ENCODE measurements at regions not wholly inside any gene's neighbourhood (a gene's known extent, or its start where the extent isn't known, plus 50 kb on each side); places are given as distances from the start of the nearest gene placed in this dataset.
"Not testable (repeated sequence)": the region's sequence is repeated elsewhere in the genome, so short reads cannot be mapped to it uniquely, and the experiment has no call there.

- DNase-seq (no peak), ATAC-seq (no peak)
- H3K9me3 Mint-ChIP-seq = no peaks in the 10 kb centered on the region
- no peaks in the 10 kb centered on the region for H3K27me3 Mint-ChIP-seq (ENCODE audit: low read depth)
- no peaks in the 10 kb centered on the region for H3K36me3 Mint-ChIP-seq (ENCODE audit: insufficient read depth)
- no peak overlapping the region for H3K4me3 Mint-ChIP-seq
- no peaks in the 10 kb centered on the region for H3K4me1 Mint-ChIP-seq (ENCODE audit: low read depth)
Measured at GRCh38 chr5:91521785-91522184, 138.7 kb upstream of the ARRDC3 start.

GRCh38 chr5:91521334-91521733, 138.2 kb upstream of the ARRDC3 start:
- Mint-ChIP-seq H3K36me3 (ENCODE audit: insufficient read depth) (no peaks in the 10 kb centered on the region), H3K27me3 (ENCODE audit: low read depth) (no peaks in the 10 kb centered on the region), H3K4me3 (no peak overlapping the region), H3K9me3 (no peaks in the 10 kb centered on the region), H3K4me1 (ENCODE audit: low read depth) (no peaks in the 10 kb centered on the region)
- DNase-seq (no peak), ATAC-seq (peak in 1 of 2 donors; percentile 32)

DNA sequence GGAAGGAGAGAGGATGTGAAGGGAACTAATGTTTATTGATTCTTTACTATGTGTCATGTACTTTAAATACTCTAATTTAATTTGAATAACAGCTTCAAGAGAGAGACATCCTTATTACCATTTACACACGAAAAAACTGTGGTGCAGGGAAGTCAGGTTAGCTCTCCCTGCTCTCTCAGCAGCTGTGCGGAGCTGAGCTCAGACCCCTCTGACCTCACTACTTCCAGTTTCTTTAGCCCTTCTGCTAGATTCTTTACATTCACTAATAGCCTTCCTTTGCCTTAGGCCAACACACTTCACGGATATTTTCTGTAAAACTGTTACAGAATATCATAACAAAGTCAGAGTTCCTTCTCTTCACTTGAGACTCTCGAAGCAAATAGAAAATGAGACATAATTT, 131.3 kb upstream of the ARRDC3 start:
- H3K36me3 Mint-ChIP-seq (ENCODE audit: insufficient read depth) = no peaks in the 10 kb centered on the region
- no peaks in the 10 kb centered on the region for H3K9me3 Mint-ChIP-seq
- no peak overlapping the region for H3K4me3 Mint-ChIP-seq
- no peaks in the 10 kb centered on the region for H3K27me3 Mint-ChIP-seq (ENCODE audit: low read depth)
- ATAC-seq (no peak), DNase-seq (no peak)
- H3K4me1 Mint-ChIP-seq (ENCODE audit: low read depth) = peaks cover 4% of the 10 kb centered on the region

DNA sequence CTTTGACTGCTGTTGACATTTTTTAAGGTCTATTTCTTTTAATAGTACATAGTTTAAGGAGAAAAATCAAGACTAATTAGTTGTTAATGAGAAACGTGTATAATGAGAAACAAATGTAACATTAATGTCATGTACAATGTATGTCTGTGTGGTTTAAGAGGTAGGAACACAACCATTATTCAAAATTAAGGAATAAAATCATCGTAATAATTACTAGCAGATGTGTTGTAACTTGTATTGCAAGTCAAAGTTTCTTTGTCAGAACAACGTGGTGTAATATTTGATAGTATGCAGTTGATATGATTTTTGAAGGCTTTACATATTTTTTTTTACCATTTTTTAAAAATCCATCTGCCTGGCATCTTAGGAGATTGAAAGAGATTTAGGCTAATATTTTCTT, 120.2 kb upstream of the ARRDC3 start:
- no peak for ATAC-seq
- DNase-seq = no peak
- no peaks in the 10 kb centered on the region for H3K27me3 Mint-ChIP-seq (ENCODE audit: low read depth)
- no peak overlapping the region for H3K4me3 Mint-ChIP-seq
- no peaks in the 10 kb centered on the region for H3K9me3 Mint-ChIP-seq
- no peaks in the 10 kb centered on the region for H3K36me3 Mint-ChIP-seq (ENCODE audit: insufficient read depth)
- H3K4me1 Mint-ChIP-seq (ENCODE audit: low read depth) = no peaks in the 10 kb centered on the region

- H3K36me3 Mint-ChIP-seq (ENCODE audit: insufficient read depth) = no peaks in the 10 kb centered on the region
- no peaks in the 10 kb centered on the region for H3K9me3 Mint-ChIP-seq
- H3K4me1 Mint-ChIP-seq (ENCODE audit: low read depth) = no peaks in the 10 kb centered on the region
- H3K4me3 Mint-ChIP-seq = no peak overlapping the region
- DNase-seq (no peak), ATAC-seq (no peak)
- no peaks in the 10 kb centered on the region for H3K27me3 Mint-ChIP-seq (ENCODE audit: low read depth)
Measured at GRCh38 chr5:91500758-91501157, 117.6 kb upstream of the ARRDC3 start.

DNA sequence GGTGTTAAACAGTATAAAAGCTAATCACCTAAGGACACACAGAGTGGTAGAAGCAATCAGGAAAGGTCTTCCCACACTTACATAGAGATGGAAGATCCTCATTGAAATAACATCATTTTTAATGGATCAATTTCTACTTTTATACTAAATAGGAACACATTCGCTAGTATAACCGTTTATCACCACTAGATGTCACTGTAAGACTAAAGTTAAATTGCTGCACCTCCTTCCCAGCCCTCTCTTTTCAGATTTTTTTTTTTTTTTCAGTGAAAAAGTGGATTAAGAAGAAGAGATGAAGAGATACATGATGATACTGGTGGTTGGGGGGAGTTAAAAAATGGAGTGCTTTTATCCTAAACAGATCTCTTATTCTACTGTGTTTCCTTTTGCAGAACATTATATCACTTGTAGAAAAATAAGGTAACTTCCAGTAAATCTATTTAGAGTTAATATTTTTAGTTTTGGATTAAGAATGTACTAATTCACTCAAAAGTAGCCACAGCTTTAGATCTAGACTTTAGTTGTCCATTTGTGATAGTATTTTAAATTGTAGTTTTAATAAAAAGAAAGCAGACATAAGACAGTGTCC, 116.9 kb upstream of the ARRDC3 start:
- no peaks in the 10 kb centered on the region for H3K27me3 Mint-ChIP-seq (ENCODE audit: low read depth)
- H3K4me1 Mint-ChIP-seq (ENCODE audit: low read depth) = no peaks in the 10 kb centered on the region
- H3K4me3 Mint-ChIP-seq = no peak overlapping the region
- no peaks in the 10 kb centered on the region for H3K9me3 Mint-ChIP-seq
- no peak for DNase-seq
- H3K36me3 Mint-ChIP-seq (ENCODE audit: insufficient read depth) = no peaks in the 10 kb centered on the region
- ATAC-seq = no peak

DNA sequence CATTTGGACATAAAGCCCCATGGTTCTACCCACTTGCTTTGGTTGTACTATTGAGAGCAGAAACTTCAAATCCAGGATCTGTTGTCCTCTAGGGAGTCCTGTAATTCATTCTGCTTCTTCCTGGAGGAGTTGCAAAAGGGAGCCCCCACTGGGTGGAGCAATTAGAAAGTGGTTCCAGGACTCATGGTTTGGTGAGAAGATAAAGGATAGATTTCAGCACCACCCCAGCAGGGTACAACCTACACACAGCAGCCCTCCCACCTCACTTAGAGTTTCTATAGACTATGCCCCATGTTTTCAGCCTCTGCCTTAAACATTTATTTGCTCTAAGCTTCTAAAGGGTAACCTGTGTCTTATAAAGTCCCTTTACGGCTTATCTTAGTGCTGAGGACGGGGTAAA, 112.6 kb upstream of the ARRDC3 start:
- Mint-ChIP-seq H3K9me3 (no peaks in the 10 kb centered on the region), H3K27me3 (ENCODE audit: low read depth) (no peaks in the 10 kb centered on the region), H3K4me1 (ENCODE audit: low read depth) (peaks cover 13% of the 10 kb centered on the region), H3K36me3 (ENCODE audit: insufficient read depth) (no peaks in the 10 kb centered on the region), H3K4me3 (no peak overlapping the region)
- no peak for DNase-seq
- ATAC-seq = no peak

- no peaks in the 10 kb centered on the region for H3K36me3 Mint-ChIP-seq (ENCODE audit: insufficient read depth)
- H3K9me3 Mint-ChIP-seq = no peaks in the 10 kb centered on the region
- H3K4me3 Mint-ChIP-seq = no peak overlapping the region
- ATAC-seq (no peak), DNase-seq (no peak)
- no peaks in the 10 kb centered on the region for H3K27me3 Mint-ChIP-seq (ENCODE audit: low read depth)
- peaks cover 13% of the 10 kb centered on the region for H3K4me1 Mint-ChIP-seq (ENCODE audit: low read depth)
Measured at GRCh38 chr5:91494447-91494996, 111.4 kb upstream of the ARRDC3 start.

GRCh38 chr5:91493086-91493485, 110.0 kb upstream of the ARRDC3 start:
- peaks cover 13% of the 10 kb centered on the region for H3K4me1 Mint-ChIP-seq (ENCODE audit: low read depth)
- H3K36me3 Mint-ChIP-seq (ENCODE audit: insufficient read depth) = no peaks in the 10 kb centered on the region
- no peak overlapping the region for H3K4me3 Mint-ChIP-seq
- no peak for DNase-seq
- no peaks in the 10 kb centered on the region for H3K27me3 Mint-ChIP-seq (ENCODE audit: low read depth)
- ATAC-seq = no peak
- H3K9me3 Mint-ChIP-seq = no peaks in the 10 kb centered on the region

- Mint-ChIP-seq H3K4me3 (no peak overlapping the region), H3K27me3 (ENCODE audit: low read depth) (no peaks in the 10 kb centered on the region), H3K36me3 (ENCODE audit: insufficient read depth) (no peaks in the 10 kb centered on the region), H3K4me1 (ENCODE audit: low read depth) (peaks cover 13% of the 10 kb centered on the region), H3K9me3 (no peaks in the 10 kb centered on the region)
- DNase-seq (no peak), ATAC-seq (no peak)
Measured at GRCh38 chr5:91491229-91491628, 108.1 kb upstream of the ARRDC3 start.

DNA sequence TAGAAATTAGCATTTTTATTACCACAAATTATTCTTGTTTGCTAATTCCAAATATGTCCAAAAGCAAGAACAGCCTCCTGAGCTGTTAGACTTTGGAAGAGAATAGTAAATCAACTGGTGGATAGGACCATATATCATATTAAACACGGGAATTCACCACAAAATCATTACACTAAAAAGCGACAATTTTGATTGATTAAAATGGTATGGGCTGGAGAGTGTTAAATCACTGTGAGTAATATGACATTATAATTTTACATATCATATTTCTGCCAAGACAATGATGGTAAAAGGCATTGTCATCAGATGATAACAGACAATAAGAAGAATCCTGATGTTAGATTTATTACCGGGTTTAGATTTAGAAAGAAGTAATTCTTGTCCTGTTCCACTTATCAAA, 107.2 kb upstream of the ARRDC3 start:
- H3K36me3 Mint-ChIP-seq (ENCODE audit: insufficient read depth) = no peaks in the 10 kb centered on the region
- H3K4me1 Mint-ChIP-seq (ENCODE audit: low read depth) = peaks cover 13% of the 10 kb centered on the region
- H3K4me3 Mint-ChIP-seq = no peak overlapping the region
- ATAC-seq (no peak), DNase-seq (no peak)
- no peaks in the 10 kb centered on the region for H3K27me3 Mint-ChIP-seq (ENCODE audit: low read depth)
- H3K9me3 Mint-ChIP-seq = no peaks in the 10 kb centered on the region

DNA sequence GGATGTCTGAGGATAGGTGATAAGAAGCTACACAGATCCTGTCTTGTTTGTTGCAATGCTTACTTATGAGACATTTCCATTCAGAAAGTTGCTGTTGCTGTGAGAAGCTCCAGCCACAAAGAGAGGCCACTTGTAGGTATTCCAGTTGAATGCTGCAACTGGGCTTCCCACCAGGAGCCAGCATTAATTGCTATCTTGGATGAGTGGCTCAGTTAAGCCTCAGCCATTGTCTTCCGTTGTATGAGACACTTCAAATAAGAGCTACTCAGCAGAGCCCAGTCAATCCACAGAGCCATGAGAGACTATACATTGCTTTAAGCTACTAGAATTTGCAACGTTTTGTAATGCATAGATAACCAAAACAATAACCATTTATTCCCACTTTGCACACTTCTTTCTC, 104.3 kb upstream of the ARRDC3 start:
- no peaks in the 10 kb centered on the region for H3K36me3 Mint-ChIP-seq (ENCODE audit: insufficient read depth)

GRCh38 chr5:91486638-91487037, 103.5 kb upstream of the ARRDC3 start:
- H3K36me3 Mint-ChIP-seq (ENCODE audit: insufficient read depth) = no peaks in the 10 kb centered on the region
- H3K4me1 Mint-ChIP-seq (ENCODE audit: low read depth) = peaks cover 3% of the 10 kb centered on the region
- no peaks in the 10 kb centered on the region for H3K27me3 Mint-ChIP-seq (ENCODE audit: low read depth)
- no peaks in the 10 kb centered on the region for H3K9me3 Mint-ChIP-seq
- DNase-seq (no peak), ATAC-seq (no peak)
- no peak overlapping the region for H3K4me3 Mint-ChIP-seq

More for the DNA sequence above, 104.3 kb upstream of the ARRDC3 start:
- Mint-ChIP-seq H3K27me3 (ENCODE audit: low read depth) (no peaks in the 10 kb centered on the region), H3K9me3 (no peaks in the 10 kb centered on the region), H3K4me1 (ENCODE audit: low read depth) (peaks cover 6% of the 10 kb centered on the region), H3K4me3 (no peak overlapping the region)
- no peak for DNase-seq
- ATAC-seq = no peak

DNA sequence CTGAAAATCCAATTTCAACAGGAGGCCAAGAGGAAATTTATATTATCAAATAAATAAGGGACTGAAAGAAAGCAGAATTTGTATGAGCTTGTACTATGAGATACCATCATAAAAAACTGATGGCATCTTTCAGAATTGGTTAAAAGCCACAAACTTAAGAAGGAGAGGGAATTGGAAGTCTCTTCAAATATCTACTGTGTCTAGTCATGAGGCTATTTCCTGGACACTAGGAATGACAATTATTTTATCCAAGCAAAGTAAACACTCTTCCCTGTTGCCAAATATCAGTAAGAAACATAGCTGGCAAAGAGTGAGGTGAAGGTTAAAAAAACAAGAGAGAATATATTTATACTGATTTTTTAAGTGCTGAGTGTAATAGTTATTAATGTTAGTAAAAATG, 101.5 kb upstream of the ARRDC3 start:
- no peaks in the 10 kb centered on the region for H3K27me3 Mint-ChIP-seq (ENCODE audit: low read depth)
- DNase-seq (no peak), ATAC-seq (no peak)
- H3K36me3 Mint-ChIP-seq (ENCODE audit: insufficient read depth) = no peaks in the 10 kb centered on the region
- H3K9me3 Mint-ChIP-seq = no peaks in the 10 kb centered on the region
- H3K4me3 Mint-ChIP-seq = no peak overlapping the region
- peaks cover 2% of the 10 kb centered on the region for H3K4me1 Mint-ChIP-seq (ENCODE audit: low read depth)

- H3K4me1 Mint-ChIP-seq (ENCODE audit: low read depth); ATAC-seq; H3K27me3 Mint-ChIP-seq (ENCODE audit: low read depth); H3K4me3 Mint-ChIP-seq; DNase-seq; H3K9me3 Mint-ChIP-seq; H3K36me3 Mint-ChIP-seq (ENCODE audit: insufficient read depth): not testable (repeated sequence)
Measured at GRCh38 chr5:91479376-91479775, 96.3 kb upstream of the ARRDC3 start.

DNA sequence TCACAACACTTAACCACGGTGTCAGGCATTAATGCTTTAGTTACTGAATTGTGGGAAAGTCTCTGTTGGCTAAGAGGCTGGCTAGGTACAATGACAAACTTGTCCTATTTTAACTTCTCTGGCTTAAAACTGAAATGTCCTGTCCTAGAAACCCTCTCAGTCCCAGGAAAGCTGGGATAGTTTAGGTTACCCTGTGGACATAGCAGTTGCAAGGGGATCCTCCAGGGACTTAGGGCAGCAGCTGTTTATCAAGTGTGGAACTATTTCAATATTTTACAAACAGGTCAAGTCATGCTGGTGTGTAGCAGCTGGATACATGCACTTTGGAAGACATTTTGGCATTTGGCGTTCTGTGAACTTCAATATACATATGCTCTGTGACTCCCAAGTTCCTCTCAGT, 95.0 kb upstream of the ARRDC3 start:
- Mint-ChIP-seq H3K27me3 (ENCODE audit: low read depth) (peaks cover 2% of the 10 kb centered on the region), H3K9me3 (no peaks in the 10 kb centered on the region), H3K4me1 (ENCODE audit: low read depth) (peaks cover 8% of the 10 kb centered on the region), H3K4me3 (no peak overlapping the region), H3K36me3 (ENCODE audit: insufficient read depth) (no peaks in the 10 kb centered on the region)
- DNase-seq (no peak), ATAC-seq (no peak)

All from activated T-cell treated with anti-CD3 and anti-CD28 coated beads, Interleukin-2, amount 50 U/mL, for 4 hours (primary cell).